ENCODE measurements at regions not wholly inside any gene's neighbourhood (a gene's known extent, or its start where the extent isn't known, plus 50 kb on each side); places are given as distances from the start of the nearest gene placed in this dataset.
"Not testable (repeated sequence)": the region's sequence is repeated elsewhere in the genome, so short reads cannot be mapped to it uniquely, and the experiment has no call there.

- H3K27me3 Mint-ChIP-seq (ENCODE audit: low read depth in 2 of 2); H3K27me3 ChIP-seq (ENCODE audit: control insufficient read depth, insufficient read depth, low read length); H3K36me3 ChIP-seq (ENCODE audit: control insufficient read depth, insufficient read depth, low read length); H3K4me3 Mint-ChIP-seq; intact Hi-C loops (cut with micrococcal nuclease); DNase-seq; H3K27ac Mint-ChIP-seq; H3K27ac ChIP-seq (ENCODE audit: low read length); H3K4me1 ChIP-seq (ENCODE audit: control insufficient read depth, insufficient read depth, low read length); H3K9me3 Mint-ChIP-seq; H3K4me1 Mint-ChIP-seq; H3K9me3 ChIP-seq (ENCODE audit: control insufficient read depth, insufficient read depth, low read length); H3K4me3 ChIP-seq (ENCODE audit: low read length); ATAC-seq; H3K36me3 Mint-ChIP-seq: not testable (repeated sequence)
- whole genome bisulfite sequencing (ENCODE audit: insufficient coverage) = 84% methylated on average over 4 of the region's 4 CpGs
These were observed 433.4 kb upstream of the NDST3 start for GRCh38 chr4:117600936-117601335.

- Mint-ChIP-seq H3K27me3 (ENCODE audit: low read depth in 2 of 2) (no peaks in the 10 kb centered on the region), H3K27ac (no peak overlapping the region), H3K36me3 (peaks cover 9% of the 10 kb centered on the region), H3K4me3 (no peak overlapping the region), H3K9me3 (peaks cover 17 to 25% of the 10 kb centered on the region in 2 donors), H3K4me1 (no peaks in the 10 kb centered on the region)
- TF ChIP-seq CTCF (IDR thresholded peaks at IDR 0.05) = no peak
- Histone ChIP-seq H3K36me3 (ENCODE audit: control insufficient read depth, insufficient read depth, low read length) (no peaks in the 10 kb centered on the region), H3K27me3 (ENCODE audit: control insufficient read depth, insufficient read depth, low read length) (no peaks in the 10 kb centered on the region), H3K4me1 (ENCODE audit: control insufficient read depth, insufficient read depth, low read length) (no peaks in the 10 kb centered on the region), H3K27ac (ENCODE audit: low read length) (no peak overlapping the region), H3K4me3 (ENCODE audit: low read length) (no peak overlapping the region), H3K9me3 (ENCODE audit: control insufficient read depth, insufficient read depth, low read length) (peaks cover 10% of the 10 kb centered on the region)
- DNase-seq = no peak
- intact Hi-C loops (cut with micrococcal nuclease) = no loop called here
- ATAC-seq = no peak
- WGBS (ENCODE audit: insufficient coverage) = 91% methylated on average over 1 of the region's 1 CpG
These were observed 423.5 kb upstream of the NDST3 start for GRCh38 chr4:117610706-117611308.

GRCh38 chr4:117621673-117622072 lies 412.6 kb upstream of the NDST3 start:
- no peaks in the 10 kb centered on the region for H3K27me3 ChIP-seq (ENCODE audit: control insufficient read depth, insufficient read depth, low read length)
- Mint-ChIP-seq H3K36me3 (no peaks in the 10 kb centered on the region), H3K4me1 (no peaks in the 10 kb centered on the region), H3K4me3 (no peak overlapping the region), H3K9me3 (peaks cover 13 to 27% of the 10 kb centered on the region in 2 donors), H3K27ac (no peak overlapping the region), H3K27me3 (ENCODE audit: low read depth in 2 of 2) (no peaks in the 10 kb centered on the region)
- no peak overlapping the region for H3K27ac ChIP-seq (ENCODE audit: low read length)
- intact Hi-C loops (cut with micrococcal nuclease) = no loop called here
- DNase-seq (no peak), ATAC-seq (no peak)
- TF ChIP-seq CTCF (IDR thresholded peaks at IDR 0.05) = no peak
- H3K4me1 ChIP-seq (ENCODE audit: control insufficient read depth, insufficient read depth, low read length) = no peaks in the 10 kb centered on the region
- no peaks in the 10 kb centered on the region for H3K36me3 ChIP-seq (ENCODE audit: control insufficient read depth, insufficient read depth, low read length)
- no peaks in the 10 kb centered on the region for H3K9me3 ChIP-seq (ENCODE audit: control insufficient read depth, insufficient read depth, low read length)
- 80% methylated on average over 1 of the region's 4 CpGs for WGBS (ENCODE audit: insufficient coverage)
- H3K4me3 ChIP-seq (ENCODE audit: low read length) = no peak overlapping the region

- Histone ChIP-seq H3K4me3 (ENCODE audit: low read length) (no peak overlapping the region), H3K4me1 (ENCODE audit: control insufficient read depth, insufficient read depth, low read length) (no peaks in the 10 kb centered on the region), H3K27me3 (ENCODE audit: control insufficient read depth, insufficient read depth, low read length) (no peaks in the 10 kb centered on the region), H3K36me3 (ENCODE audit: control insufficient read depth, insufficient read depth, low read length) (no peaks in the 10 kb centered on the region), H3K9me3 (ENCODE audit: control insufficient read depth, insufficient read depth, low read length) (no peaks in the 10 kb centered on the region), H3K27ac (ENCODE audit: low read length) (no peak overlapping the region)
- DNase-seq = no peak
- H3K4me3 Mint-ChIP-seq = no peak overlapping the region
- H3K36me3 Mint-ChIP-seq = no peaks in the 10 kb centered on the region
- H3K27ac Mint-ChIP-seq = no peak overlapping the region
- peaks cover 16 to 24% of the 10 kb centered on the region in 2 donors for H3K9me3 Mint-ChIP-seq
- H3K4me1 Mint-ChIP-seq = no peaks in the 10 kb centered on the region
- intact Hi-C loops (cut with micrococcal nuclease) = no loop called here
- no peak for ATAC-seq
- TF ChIP-seq CTCF (IDR thresholded peaks at IDR 0.05) = no peak
- H3K27me3 Mint-ChIP-seq (ENCODE audit: low read depth in 2 of 2) = no peaks in the 10 kb centered on the region
- 67% methylated on average over 1 of the region's 1 CpG for WGBS (ENCODE audit: insufficient coverage)
These were observed 411.0 kb upstream of the NDST3 start for GRCh38 chr4:117623326-117623725.

All from natural killer cell (primary cell).